ENCODE measurements at regions not wholly inside any gene's neighbourhood (a gene's known extent, or its start where the extent isn't known, plus 50 kb on each side); places are given as distances from the start of the nearest gene placed in this dataset.

DNA sequence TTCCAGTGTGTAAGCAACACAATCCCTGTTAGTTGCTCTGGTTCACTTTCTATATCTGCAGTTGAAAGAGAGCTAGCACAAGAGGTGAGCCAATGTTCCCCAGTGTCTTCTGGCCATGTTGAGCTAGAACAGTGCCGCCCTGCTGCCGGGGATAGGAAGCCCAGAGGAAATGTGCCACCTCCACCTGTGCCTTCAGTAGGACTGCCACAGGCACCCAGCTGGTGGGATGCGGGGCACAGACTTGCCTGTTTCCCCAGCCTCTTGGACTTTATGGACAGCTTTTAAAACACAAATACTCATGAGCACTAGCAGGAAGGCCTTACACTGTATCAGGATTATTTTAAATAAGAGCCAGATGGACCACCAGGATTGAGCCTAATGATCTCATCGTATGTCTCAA, 234.5 kb upstream of the COBL start:
- TF ChIP-seq POLR2A (IDR thresholded peaks at IDR 0.05) = no peak
- TF ChIP-seq, protein P1, sequence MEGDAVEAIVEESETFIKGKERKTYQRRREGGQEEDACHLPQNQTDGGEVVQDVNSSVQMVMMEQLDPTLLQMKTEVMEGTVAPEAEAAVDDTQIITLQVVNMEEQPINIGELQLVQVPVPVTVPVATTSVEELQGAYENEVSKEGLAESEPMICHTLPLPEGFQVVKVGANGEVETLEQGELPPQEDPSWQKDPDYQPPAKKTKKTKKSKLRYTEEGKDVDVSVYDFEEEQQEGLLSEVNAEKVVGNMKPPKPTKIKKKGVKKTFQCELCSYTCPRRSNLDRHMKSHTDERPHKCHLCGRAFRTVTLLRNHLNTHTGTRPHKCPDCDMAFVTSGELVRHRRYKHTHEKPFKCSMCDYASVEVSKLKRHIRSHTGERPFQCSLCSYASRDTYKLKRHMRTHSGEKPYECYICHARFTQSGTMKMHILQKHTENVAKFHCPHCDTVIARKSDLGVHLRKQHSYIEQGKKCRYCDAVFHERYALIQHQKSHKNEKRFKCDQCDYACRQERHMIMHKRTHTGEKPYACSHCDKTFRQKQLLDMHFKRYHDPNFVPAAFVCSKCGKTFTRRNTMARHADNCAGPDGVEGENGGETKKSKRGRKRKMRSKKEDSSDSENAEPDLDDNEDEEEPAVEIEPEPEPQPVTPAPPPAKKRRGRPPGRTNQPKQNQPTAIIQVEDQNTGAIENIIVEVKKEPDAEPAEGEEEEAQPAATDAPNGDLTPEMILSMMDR (IDR thresholded peaks at IDR 0.05) = no peak

Data from lower leg skin (tissue), 3 donors.